Natural killer cell (primary cell): ENCODE measurements at regions not wholly inside any gene's neighbourhood (a gene's known extent, or its start where the extent isn't known, plus 50 kb on each side); places are given as distances from the start of the nearest gene placed in this dataset.

Experiments used
- ATAC-seq, 3 donors: fragments of 150-1000 bp in 2 of 3; fragments of 200-7000 bp in 1 of 3; cut with Tn5 transposase; 1 replicate in 1 of 3; 2 replicates in 2 of 3; pipeline ENCODE4 v1.10.0; 2021; ENCODE audit warnings: mild to moderate bottlenecking in 2 of 3, moderate library complexity in 2 of 3
- DNase-seq, 2 donors: peaks; one replicate each; pipeline versions ENCODE4 v3.0.0 to v3.0.0-alpha.2; 2013 to 2021; ENCODE audit warnings: mixed read lengths in 1 of 2
- H3K27ac ChIP-seq: one replicate; pipeline ENCODE4 v1.5.1; 2013; ENCODE audit warnings: mild to moderate bottlenecking, low read length
- H3K27me3 ChIP-seq: one replicate; pipeline ENCODE4 v1.6.1; 2013; ENCODE audit warnings: low read length; ENCODE audit not compliant: control insufficient read depth, insufficient read depth
- H3K36me3 ChIP-seq: one replicate; pipeline ENCODE4 v1.6.1; 2013; ENCODE audit warnings: low read length; ENCODE audit not compliant: control insufficient read depth, insufficient read depth
- H3K4me1 ChIP-seq: one replicate; pipeline ENCODE4 v1.6.1; 2013; ENCODE audit warnings: low read length; ENCODE audit not compliant: control insufficient read depth, insufficient read depth
- H3K4me3 ChIP-seq: one replicate; pipeline ENCODE4 v1.5.1; 2013; ENCODE audit warnings: low read length
- H3K9me3 ChIP-seq: one replicate; pipeline ENCODE4 v1.6.1; 2013; ENCODE audit warnings: low read length; ENCODE audit not compliant: control insufficient read depth, insufficient read depth
- H3K27ac Mint-ChIP-seq, 2 donors: one replicate each; pipeline ENCODE4 v1.8.0; 2022; ENCODE audit warnings: mild to moderate bottlenecking in 2 of 2, mixed read lengths in 2 of 2, moderate library complexity in 1 of 2
- H3K27me3 Mint-ChIP-seq, 2 donors: one replicate each; pipeline ENCODE4 v1.8.0; 2022; ENCODE audit warnings: low read depth in 2 of 2, mixed read lengths in 2 of 2
- H3K36me3 Mint-ChIP-seq: one replicate; pipeline ENCODE4 v1.8.0; 2022; ENCODE audit warnings: mixed read lengths
- H3K4me1 Mint-ChIP-seq, 2 donors: one replicate each; pipeline ENCODE4 v1.8.0; 2022; ENCODE audit warnings: mixed read lengths in 2 of 2
- H3K4me3 Mint-ChIP-seq: one replicate; pipeline ENCODE4 v1.8.0; 2022; ENCODE audit warnings: mild to moderate bottlenecking, moderate library complexity, mixed read lengths
- H3K9me3 Mint-ChIP-seq, 2 donors: one replicate each; pipeline ENCODE4 v1.8.0; 2022; ENCODE audit warnings: mixed read lengths in 2 of 2
- CTCF ChIP-seq: fragments of 200-600 bp; IDR thresholded peaks from one replicate; pipeline ENCODE4 v1.8.0; 2022; ENCODE audit warnings: antibody characterized with exemption
- WGBS: methylation state at CpG from one replicate; pipeline ENCODE4 v1.1.7; 2013; ENCODE audit warnings: missing lambda C conversion rate; ENCODE audit not compliant: insufficient coverage; 5-methylcytosine and 5-hydroxymethylcytosine counted together
- intact Hi-C: fragments of 100-400 bp; cut with micrococcal nuclease; formaldehyde crosslinking; loops from one replicate; pipeline ENCODE4 v1.14.2; 2022

GRCh38 chr3:3468596-3468995 lies 289.1 kb upstream of the CRBN start:
- Histone ChIP-seq H3K27me3 (no peaks in the 10 kb centered on the region), H3K4me3 (no peak overlapping the region), H3K36me3 (no peaks in the 10 kb centered on the region), H3K4me1 (no peaks in the 10 kb centered on the region), H3K9me3 (no peaks in the 10 kb centered on the region), H3K27ac (no peak overlapping the region)
- intact Hi-C loops, result no loop called here
- TF ChIP-seq CTCF, result no peak
- DNase-seq (no peak), ATAC-seq (no peak)
- Mint-ChIP-seq H3K27ac (no peak overlapping the region), H3K27me3 (no peaks in the 10 kb centered on the region), H3K36me3 (no peaks in the 10 kb centered on the region), H3K4me1 (no peaks in the 10 kb centered on the region), H3K9me3 (no peaks in the 10 kb centered on the region), H3K4me3 (no peak overlapping the region)
- WGBS, result 78% methylated on average over 1 of the region's 2 CpGs

GRCh38 chr3:3464131-3464530 lies 284.6 kb upstream of the CRBN start:
- DNase-seq (no peak), ATAC-seq (no peak)
- no peak overlapping the region for H3K27ac ChIP-seq
- WGBS, result 84% methylated on average over 3 of the region's 3 CpGs
- H3K9me3 Mint-ChIP-seq, result no peaks in the 10 kb centered on the region
- H3K4me3 ChIP-seq, result no peak overlapping the region
- intact Hi-C loops, result no loop called here
- H3K27me3 ChIP-seq, result no peaks in the 10 kb centered on the region
- no peak for TF ChIP-seq CTCF
- H3K36me3 Mint-ChIP-seq, result no peaks in the 10 kb centered on the region
- no peaks in the 10 kb centered on the region for H3K4me1 Mint-ChIP-seq
- H3K4me1 ChIP-seq, result no peaks in the 10 kb centered on the region
- H3K27me3 Mint-ChIP-seq, result no peaks in the 10 kb centered on the region
- no peaks in the 10 kb centered on the region for H3K9me3 ChIP-seq
- no peak overlapping the region for H3K4me3 Mint-ChIP-seq
- no peaks in the 10 kb centered on the region for H3K36me3 ChIP-seq
- H3K27ac Mint-ChIP-seq, result no peak overlapping the region

GRCh38 chr3:3461317-3461716 lies 281.8 kb upstream of the CRBN start:
- intact Hi-C loops, result no loop called here
- Mint-ChIP-seq H3K27me3 (no peaks in the 10 kb centered on the region), H3K27ac (no peak overlapping the region), H3K4me1 (no peaks in the 10 kb centered on the region), H3K4me3 (no peak overlapping the region), H3K9me3 (no peaks in the 10 kb centered on the region), H3K36me3 (no peaks in the 10 kb centered on the region)
- DNase-seq (no peak), ATAC-seq (no peak)
- H3K4me3 ChIP-seq, result no peak overlapping the region
- H3K9me3 ChIP-seq, result no peaks in the 10 kb centered on the region
- no peak overlapping the region for H3K27ac ChIP-seq
- TF ChIP-seq CTCF, result no peak
- no peaks in the 10 kb centered on the region for H3K4me1 ChIP-seq
- H3K27me3 ChIP-seq, result no peaks in the 10 kb centered on the region
- no peaks in the 10 kb centered on the region for H3K36me3 ChIP-seq
- WGBS, result 80% methylated on average over 7 of the region's 7 CpGs

GRCh38 chr3:3448468-3448867 lies 269.0 kb upstream of the CRBN start:
- intact Hi-C loops, result no loop called here
- no peak for TF ChIP-seq CTCF
- ATAC-seq, result no peak
- no peak for DNase-seq
- Histone ChIP-seq H3K4me3 (no peak overlapping the region), H3K4me1 (no peaks in the 10 kb centered on the region), H3K9me3 (no peaks in the 10 kb centered on the region), H3K27ac (no peak overlapping the region), H3K36me3 (no peaks in the 10 kb centered on the region), H3K27me3 (no peaks in the 10 kb centered on the region)
- Mint-ChIP-seq H3K4me3 (no peak overlapping the region), H3K4me1 (no peaks in the 10 kb centered on the region), H3K36me3 (no peaks in the 10 kb centered on the region), H3K27ac (no peak overlapping the region), H3K27me3 (peaks cover 0 to 7% of the 10 kb centered on the region in 2 donors), H3K9me3 (peaks cover 0 to 3% of the 10 kb centered on the region in 2 donors)
- WGBS, result 100% methylated on average over 1 of the region's 2 CpGs
